ENCODE measurements at regions not wholly inside any gene's neighbourhood (a gene's known extent, or its start where the extent isn't known, plus 50 kb on each side); places are given as distances from the start of the nearest gene placed in this dataset.

DNA sequence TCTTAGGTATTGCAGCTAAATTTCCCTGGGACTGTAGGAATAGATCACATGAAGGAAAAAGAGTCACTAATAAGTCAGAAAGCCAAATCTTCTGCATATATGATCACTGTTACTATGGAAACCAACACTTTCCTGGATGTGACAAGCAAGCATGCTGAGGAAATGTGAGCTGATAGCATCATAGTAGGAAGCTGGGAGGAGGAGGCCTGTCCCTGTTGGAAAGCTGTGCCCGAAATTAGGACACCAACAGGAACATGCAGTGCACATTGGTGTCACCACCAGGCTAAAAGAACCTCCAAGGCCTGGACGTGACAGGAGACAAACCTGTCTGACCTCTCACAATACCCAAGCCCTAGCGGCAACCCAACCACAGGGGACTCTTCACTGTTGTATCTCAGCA lies 181.9 kb upstream of the PCSK2 start:
- H3K27ac ChIP-seq, result no peak overlapping the region

DNA sequence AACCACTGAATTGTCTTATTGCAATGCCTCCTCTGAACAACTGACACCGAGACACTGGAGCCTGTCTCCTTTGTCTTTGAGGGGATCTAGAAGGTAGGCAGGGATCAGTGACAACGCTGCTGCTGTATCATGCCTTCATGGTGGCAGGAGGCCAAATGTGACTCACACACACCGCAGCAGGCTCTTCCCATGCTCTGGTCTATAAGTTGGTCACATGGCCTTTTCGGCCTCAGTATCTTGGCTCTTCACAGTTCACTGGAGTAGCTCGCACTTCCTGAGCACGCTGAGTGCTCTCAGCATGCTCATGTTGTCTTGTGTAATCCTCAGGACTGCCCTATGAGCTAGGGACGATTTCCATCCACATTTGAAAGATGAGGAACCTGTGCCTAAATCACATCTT lies 167.4 kb upstream of the PCSK2 start:
- TF ChIP-seq, protein P1, sequence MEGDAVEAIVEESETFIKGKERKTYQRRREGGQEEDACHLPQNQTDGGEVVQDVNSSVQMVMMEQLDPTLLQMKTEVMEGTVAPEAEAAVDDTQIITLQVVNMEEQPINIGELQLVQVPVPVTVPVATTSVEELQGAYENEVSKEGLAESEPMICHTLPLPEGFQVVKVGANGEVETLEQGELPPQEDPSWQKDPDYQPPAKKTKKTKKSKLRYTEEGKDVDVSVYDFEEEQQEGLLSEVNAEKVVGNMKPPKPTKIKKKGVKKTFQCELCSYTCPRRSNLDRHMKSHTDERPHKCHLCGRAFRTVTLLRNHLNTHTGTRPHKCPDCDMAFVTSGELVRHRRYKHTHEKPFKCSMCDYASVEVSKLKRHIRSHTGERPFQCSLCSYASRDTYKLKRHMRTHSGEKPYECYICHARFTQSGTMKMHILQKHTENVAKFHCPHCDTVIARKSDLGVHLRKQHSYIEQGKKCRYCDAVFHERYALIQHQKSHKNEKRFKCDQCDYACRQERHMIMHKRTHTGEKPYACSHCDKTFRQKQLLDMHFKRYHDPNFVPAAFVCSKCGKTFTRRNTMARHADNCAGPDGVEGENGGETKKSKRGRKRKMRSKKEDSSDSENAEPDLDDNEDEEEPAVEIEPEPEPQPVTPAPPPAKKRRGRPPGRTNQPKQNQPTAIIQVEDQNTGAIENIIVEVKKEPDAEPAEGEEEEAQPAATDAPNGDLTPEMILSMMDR (conservative IDR thresholded peaks at IDR 0.05; ENCODE audit: low read depth, low read length), result no peak

More for the DNA sequence above, 181.9 kb upstream of the PCSK2 start:
- Histone ChIP-seq H3K4me3 (IDR thresholded peaks at IDR 0.05; ENCODE audit: insufficient read depth, low read depth, low read length) (no peak overlapping the region), H4K20me1 (ENCODE audit: insufficient read depth) (no peaks in the 10 kb centered on the region), H3K4me1 (ENCODE audit: low read depth, poor library complexity, severe bottlenecking) (no peaks in the 10 kb centered on the region), H3K9ac (no peak overlapping the region), H2AFZ (ENCODE audit: low read depth) (no peak overlapping the region), H3K27me3 (ENCODE audit: insufficient read depth, low read depth) (no peaks in the 10 kb centered on the region), H3K4me2 (no peak overlapping the region), H3K36me3 (ENCODE audit: insufficient read depth) (no peaks in the 10 kb centered on the region), H3K79me2 (ENCODE audit: insufficient read depth, low read depth) (no peaks in the 10 kb centered on the region)
- TF ChIP-seq, protein P1 (conservative IDR thresholded peaks at IDR 0.05; ENCODE audit: low read depth, low read length), result no peak

DNA sequence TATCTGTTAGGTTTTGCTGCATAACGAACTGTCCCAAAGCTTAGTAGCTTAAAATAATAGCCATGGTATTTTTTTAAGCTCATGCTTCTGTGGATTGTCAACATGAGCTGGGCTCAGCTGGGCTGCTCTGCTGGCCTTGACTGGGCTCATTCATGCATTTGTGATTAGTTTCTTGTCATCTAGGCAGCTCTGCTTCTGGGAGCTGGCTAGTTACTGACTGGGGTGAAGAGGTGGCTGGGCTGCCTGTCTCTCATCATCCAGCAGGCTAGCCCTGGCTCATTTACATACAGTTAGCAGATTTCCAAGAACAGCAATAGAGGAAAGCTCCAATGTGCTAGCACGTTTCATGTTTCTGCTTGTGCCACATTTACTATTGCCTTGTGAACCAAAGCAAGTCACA lies 165.1 kb upstream of the PCSK2 start:
- Histone ChIP-seq H3K4me1 (ENCODE audit: low read depth, poor library complexity, severe bottlenecking) (no peaks in the 10 kb centered on the region), H2AFZ (ENCODE audit: low read depth) (no peak overlapping the region)
- TF ChIP-seq, protein P1 (conservative IDR thresholded peaks at IDR 0.05; ENCODE audit: low read depth, low read length), result no peak

More for the DNA sequence above, 167.4 kb upstream of the PCSK2 start:
- Histone ChIP-seq H3K4me2 (no peak overlapping the region), H4K20me1 (ENCODE audit: insufficient read depth) (no peaks in the 10 kb centered on the region), H3K4me3 (IDR thresholded peaks at IDR 0.05; ENCODE audit: insufficient read depth, low read depth, low read length) (no peak overlapping the region), H3K79me2 (ENCODE audit: insufficient read depth, low read depth) (no peaks in the 10 kb centered on the region), H2AFZ (ENCODE audit: low read depth) (no peak overlapping the region), H3K27me3 (ENCODE audit: insufficient read depth, low read depth) (no peaks in the 10 kb centered on the region), H3K9ac (no peak overlapping the region), H3K27ac (no peak overlapping the region), H3K36me3 (ENCODE audit: insufficient read depth) (no peaks in the 10 kb centered on the region), H3K4me1 (ENCODE audit: low read depth, poor library complexity, severe bottlenecking) (no peaks in the 10 kb centered on the region)

DNA sequence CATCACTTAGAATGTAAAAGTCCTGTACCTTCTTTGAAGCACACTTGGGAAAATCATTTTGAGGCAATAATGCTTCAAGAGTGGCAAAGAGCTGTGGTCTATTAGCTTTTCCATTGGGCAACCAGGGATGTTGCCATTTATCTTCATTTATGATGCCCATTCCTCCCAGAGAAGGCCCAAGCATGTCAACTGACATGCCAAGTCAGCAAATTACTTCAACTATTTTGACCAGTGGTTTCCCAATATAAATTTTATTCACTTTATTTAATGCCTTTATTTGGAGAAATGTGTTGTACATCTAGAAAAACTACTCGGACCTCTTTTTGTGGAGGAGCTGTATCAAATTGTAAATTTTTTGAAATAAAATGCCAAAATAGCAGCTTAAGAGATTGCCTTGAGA lies 164.1 kb upstream of the PCSK2 start:
- H3K27ac ChIP-seq, result no peak overlapping the region
- H3K9ac ChIP-seq, result no peak overlapping the region
- no peaks in the 10 kb centered on the region for H4K20me1 ChIP-seq (ENCODE audit: insufficient read depth)
- no peaks in the 10 kb centered on the region for H3K27me3 ChIP-seq (ENCODE audit: insufficient read depth, low read depth)
- no peak overlapping the region for H2AFZ ChIP-seq (ENCODE audit: low read depth)
- H3K36me3 ChIP-seq (ENCODE audit: insufficient read depth), result no peaks in the 10 kb centered on the region
- H3K4me3 ChIP-seq (IDR thresholded peaks at IDR 0.05; ENCODE audit: insufficient read depth, low read depth, low read length), result no peak overlapping the region
- no peaks in the 10 kb centered on the region for H3K4me1 ChIP-seq (ENCODE audit: low read depth, poor library complexity, severe bottlenecking)
- no peak overlapping the region for H3K4me2 ChIP-seq
- TF ChIP-seq, protein P1 (conservative IDR thresholded peaks at IDR 0.05; ENCODE audit: low read depth, low read length), result no peak
- no peaks in the 10 kb centered on the region for H3K79me2 ChIP-seq (ENCODE audit: insufficient read depth, low read depth)

More for the DNA sequence above, 165.1 kb upstream of the PCSK2 start:
- Histone ChIP-seq H3K4me3 (IDR thresholded peaks at IDR 0.05; ENCODE audit: insufficient read depth, low read depth, low read length) (no peak overlapping the region), H3K36me3 (ENCODE audit: insufficient read depth) (no peaks in the 10 kb centered on the region), H3K27ac (no peak overlapping the region), H3K79me2 (ENCODE audit: insufficient read depth, low read depth) (no peaks in the 10 kb centered on the region), H3K9ac (no peak overlapping the region), H3K27me3 (ENCODE audit: insufficient read depth, low read depth) (no peaks in the 10 kb centered on the region), H3K4me2 (no peak overlapping the region), H4K20me1 (ENCODE audit: insufficient read depth) (no peaks in the 10 kb centered on the region)
